IMR-90 (cell line): ENCODE measurements at regions not wholly inside any gene's neighbourhood (a gene's known extent, or its start where the extent isn't known, plus 50 kb on each side); places are given as distances from the start of the nearest gene placed in this dataset.

ENCODE experiments used
- ATAC-seq: fragments of 200-7000 bp; cut with Tn5 transposase; 2 replicates; pipeline ENCODE4 v1.9.1; 2020; ENCODE audit warnings: low read depth, mild to moderate bottlenecking, moderate library complexity
- BruUV-seq: library from RNA; stranded (reverse); fragments of 400-500 nt; replicated peaks from 2 replicates; lab custom pipeline; 2021; lab: Mats Ljungman, UMichigan
- CTCF ChIA-PET: fragments of 300-600 bp; formaldehyde crosslinking; extraction: SDS; loops from one replicate; lab custom pipeline; 2021; ENCODE audit warnings: antibody characterized with exemption; lab: Yijun Ruan, JAX
- POLR2A ChIA-PET: fragments of 300-600 bp; sonication (Branson Sonifier 250); formaldehyde crosslinking; loops from one replicate; lab custom pipeline; 2022; ENCODE audit warnings: antibody characterized with exemption; ENCODE audit not compliant: unreplicated experiment; lab: Charles Lee
- DNase-seq: peaks from one replicate; pipeline ENCODE4 v3.0.0; 2013
- H2AFZ ChIP-seq: replicated peaks from 2 replicates; pipeline ENCODE3; 2013; ENCODE audit warnings: low read length, mild to moderate bottlenecking; ENCODE audit not compliant: poor library complexity
- H2AK5ac ChIP-seq: 2 replicates; pipeline ENCODE4 v1.6.1; 2013; ENCODE audit warnings: low read depth, low read length, inconsistent platforms
- H2AK9ac ChIP-seq: replicated peaks from 2 replicates; pipeline ENCODE3; 2013; ENCODE audit warnings: mild to moderate bottlenecking, low read depth, low read length, moderate library complexity; ENCODE audit not compliant: poor library complexity
- H2BK120ac ChIP-seq: 2 replicates; pipeline ENCODE4 v1.6.1; 2013; ENCODE audit warnings: low read depth, low read length, inconsistent platforms
- H2BK15ac ChIP-seq: 3 replicates; pipeline ENCODE4 v1.6.1; 2013; ENCODE audit warnings: low read depth, low read length, inconsistent platforms
- H2BK20ac ChIP-seq: 2 replicates; pipeline ENCODE4 v1.6.1; 2013; ENCODE audit warnings: low read depth, mild to moderate bottlenecking, inconsistent platforms, low read length, moderate library complexity
- H2BK5ac ChIP-seq: 2 replicates; pipeline ENCODE4 v1.6.1; 2013; ENCODE audit warnings: mild to moderate bottlenecking, low read depth, low read length, inconsistent platforms; ENCODE audit not compliant: poor library complexity, severe bottlenecking
- H3K14ac ChIP-seq: replicated peaks from 2 replicates; pipeline ENCODE4 v1.6.1; 2013; ENCODE audit warnings: low read depth, low read length, inconsistent platforms
- H3K18ac ChIP-seq: 2 replicates; pipeline ENCODE4 v1.6.1; 2013; ENCODE audit warnings: low read depth, low read length, control low read depth
- H3K23ac ChIP-seq: 2 replicates; pipeline ENCODE4 v1.6.1; 2013; ENCODE audit warnings: low read depth, low read length, inconsistent platforms
- H3K27ac ChIP-seq: 2 replicates; pipeline ENCODE4 v1.5.1; 2013; ENCODE audit warnings: mild to moderate bottlenecking, control low read depth, low read length; ENCODE audit not compliant: insufficient read depth
- H3K27me3 ChIP-seq: 2 replicates; pipeline ENCODE4 v1.6.1; 2013; ENCODE audit warnings: low read length; ENCODE audit not compliant: control insufficient read depth, insufficient read depth
- H3K36me3 ChIP-seq: 2 replicates; pipeline ENCODE4 v1.6.1; 2013; ENCODE audit warnings: low read length, mixed read lengths; ENCODE audit not compliant: control insufficient read depth, insufficient read depth
- H3K4ac ChIP-seq: 2 replicates; pipeline ENCODE4 v1.6.1; 2013; ENCODE audit warnings: low read depth, low read length, inconsistent platforms
- H3K4me1 ChIP-seq: 2 replicates; pipeline ENCODE4 v1.6.1; 2013; ENCODE audit warnings: low read length, mixed read lengths; ENCODE audit not compliant: control insufficient read depth, insufficient read depth
- H3K4me2 ChIP-seq: 2 replicates; pipeline ENCODE4 v1.6.1; 2013; ENCODE audit warnings: low read depth, mild to moderate bottlenecking, control low read depth, low read length, moderate library complexity
- H3K4me3 ChIP-seq: 2 replicates; pipeline ENCODE4 v1.5.1; 2013; ENCODE audit warnings: low read depth, mild to moderate bottlenecking, control low read depth, low read length, moderate library complexity; ENCODE audit not compliant: insufficient read depth
- H3K56ac ChIP-seq: 2 replicates; pipeline ENCODE4 v1.6.1; 2013; ENCODE audit warnings: low read length, inconsistent platforms; ENCODE audit not compliant: insufficient read depth; ENCODE audit errors: extremely low read depth
- H3K79me1 ChIP-seq, 2 experiments: 2 replicates each; pipeline ENCODE4 v1.6.1; 2013; ENCODE audit warnings: low read length in 2 of 2, inconsistent platforms in 1 of 2, low read depth in 1 of 2
- H3K9ac ChIP-seq: 2 replicates; pipeline ENCODE4 v1.6.1; 2013; ENCODE audit warnings: low read depth, low read length, control low read depth
- H3K9me1 ChIP-seq: 2 replicates; pipeline ENCODE4 v1.6.1; 2013; ENCODE audit warnings: low read length, inconsistent platforms; ENCODE audit not compliant: insufficient read depth
- H3K9me3 ChIP-seq: 2 replicates; pipeline ENCODE4 v1.6.1; 2013; ENCODE audit warnings: low read length; ENCODE audit not compliant: control insufficient read depth, insufficient read depth
- H4K20me1 ChIP-seq: 2 replicates; pipeline ENCODE4 v1.6.1; 2013; ENCODE audit warnings: low read length, inconsistent platforms; ENCODE audit not compliant: insufficient read depth
- H4K5ac ChIP-seq: 2 replicates; pipeline ENCODE4 v1.6.1; 2013; ENCODE audit warnings: mild to moderate bottlenecking, low read depth, low read length, control low read depth
- H4K8ac ChIP-seq, 2 experiments: 2 replicates each; pipeline ENCODE4 v1.6.1; 2013; ENCODE audit warnings: low read depth in 2 of 2, low read length in 2 of 2, control low read depth in 1 of 2, inconsistent platforms in 1 of 2
- H4K91ac ChIP-seq: 2 replicates; pipeline ENCODE4 v1.6.1; 2013; ENCODE audit warnings: low read depth, low read length, inconsistent platforms; ENCODE audit not compliant: insufficient read depth
- BHLHE40 ChIP-seq: fragments of 150-350 bp; IDR thresholded peaks from 2 replicates; pipeline ENCODE4 v1.6.1; 2016; ENCODE audit warnings: mild to moderate bottlenecking, low read depth, low read length
- CEBPB ChIP-seq: IDR thresholded peaks from 2 replicates; pipeline ENCODE4 v1.6.1; 2012; ENCODE audit warnings: low read depth, low read length, improper control_type of control experiment
- CHD1 ChIP-seq: IDR thresholded peaks from 2 replicates; pipeline ENCODE4 v1.6.1; 2012; ENCODE audit warnings: low read depth, low read length, improper control_type of control experiment
- ELK1 ChIP-seq: fragments of 150-350 bp; IDR thresholded peaks from 2 replicates; pipeline ENCODE4 v1.6.1; 2016; ENCODE audit warnings: low read depth, mild to moderate bottlenecking, low read length, moderate library complexity, borderline replicate concordance
- FOS ChIP-seq: fragments of 150-350 bp; IDR thresholded peaks from 2 replicates; pipeline ENCODE4 v1.6.1; 2016; ENCODE audit warnings: low read depth, low read length
- MAFK ChIP-seq: IDR thresholded peaks from 2 replicates; pipeline ENCODE4 v1.6.1; 2012; ENCODE audit warnings: low read depth, low read length, improper control_type of control experiment
- MAZ ChIP-seq: IDR thresholded peaks from 2 replicates; pipeline ENCODE4 v1.6.1; 2012; ENCODE audit warnings: low read depth, mild to moderate bottlenecking, low read length, improper control_type of control experiment, moderate library complexity, borderline replicate concordance
- MXI1 ChIP-seq: IDR thresholded peaks from 2 replicates; pipeline ENCODE4 v1.6.1; 2012; ENCODE audit warnings: low read depth, mild to moderate bottlenecking, low read length, moderate library complexity, borderline replicate concordance
- POLR2A ChIP-seq: IDR thresholded peaks from 2 replicates; pipeline ENCODE4 v1.6.1; 2012; ENCODE audit warnings: mild to moderate bottlenecking, low read depth, low read length
- RAD21 ChIP-seq: IDR thresholded peaks from 2 replicates; pipeline ENCODE4 v1.6.1; 2012; ENCODE audit warnings: low read length, improper control_type of control experiment
- RCOR1 ChIP-seq: IDR thresholded peaks from 2 replicates; pipeline ENCODE4 v1.6.1; 2012; ENCODE audit warnings: mild to moderate bottlenecking, low read length, improper control_type of control experiment; ENCODE audit not compliant: insufficient replicate concordance
- RFX5 ChIP-seq: IDR thresholded peaks from 2 replicates; pipeline ENCODE4 v1.8.0; 2012; ENCODE audit warnings: low read depth, mild to moderate bottlenecking, low read length, moderate library complexity
- SMC3 ChIP-seq: fragments of 150-350 bp; IDR thresholded peaks from 2 replicates; pipeline ENCODE4 v1.6.1; 2016; ENCODE audit warnings: low read depth, mild to moderate bottlenecking, antibody characterized with exemption, low read length, moderate library complexity
- WGBS, 2 experiments: methylation state at CpG; one replicate each; pipeline versions ENCODE4 v1.1.5 to v1.1.7; 2013; ENCODE audit warnings: missing lambda C conversion rate in 2 of 2; ENCODE audit not compliant: insufficient read length in 1 of 2; ENCODE audit errors: extremely low coverage in 2 of 2; 5-methylcytosine and 5-hydroxymethylcytosine counted together
- dilution Hi-C: fragments of 300-500 bp; cut with HindIII; formaldehyde crosslinking; loops from one replicate; pipeline ENCODE4 v1.14.3; 2018; ENCODE audit warnings: low sequenced_read_pairs; ENCODE audit not compliant: unreplicated experiment
- in situ Hi-C: fragments of 300-500 bp; cut with MboI; formaldehyde crosslinking; loops from 3 replicates; pipeline ENCODE4 v1.14.3; 2019; ENCODE audit warnings: low sequenced_read_pairs, inconsistent platforms, mixed read lengths
- intact Hi-C: fragments of 100-400 bp; cut with micrococcal nuclease; formaldehyde crosslinking; loops from 2 replicates; pipeline ENCODE4 v1.10.0; 2022
- TF ChIP-seq, protein P1 (sequence below): fragments of 150-350 bp; IDR thresholded peaks from 2 replicates; pipeline ENCODE4 v1.6.1; 2017; ENCODE audit warnings: mild to moderate bottlenecking, antibody characterized with exemption, low read length, low read depth
- TF ChIP-seq, protein P2 (sequence below): conservative IDR thresholded peaks from 2 replicates; pipeline ENCODE4 v1.5.1; 2012; ENCODE audit warnings: mild to moderate bottlenecking, low read depth, low read length, improper control_type of control experiment

DNA sequence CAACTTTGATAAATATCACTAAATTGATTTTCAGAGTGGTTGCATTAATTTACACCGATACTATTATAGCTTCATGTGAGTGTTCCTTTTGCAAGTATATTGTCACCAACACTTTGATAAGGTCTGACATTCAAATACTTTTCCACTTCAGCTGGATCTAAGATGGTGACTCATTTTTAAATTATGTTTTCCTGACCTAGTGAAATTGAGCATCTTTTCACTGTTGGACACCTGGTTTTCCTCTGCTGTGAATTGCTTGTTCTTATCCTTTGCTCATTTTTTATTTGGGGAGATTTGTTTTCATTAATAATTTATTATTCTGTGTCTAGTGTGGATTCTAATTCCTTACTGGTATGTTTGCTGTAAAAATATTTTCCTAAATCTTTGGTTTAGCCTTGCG, 85.2 kb upstream of the PRDM1 start:
- intact Hi-C loops (no loop called here), in situ Hi-C loops (no loop called here), dilution Hi-C loops (no loop called here)
- ATAC-seq (no peak), DNase-seq (no peak)
- BruUV-seq: no TSS peak
- no CpG with 5 or more reads among the region's 2 CpGs for WGBS, 2 experiments
- H4K91ac ChIP-seq: no peak overlapping the region
- H3K4me3 ChIP-seq: no peak overlapping the region
- H2BK15ac ChIP-seq: no peak overlapping the region
- no peak overlapping the region for H3K4ac ChIP-seq
- H2AK5ac ChIP-seq: no peak overlapping the region
- H2AFZ ChIP-seq: no peak overlapping the region
- H3K27me3 ChIP-seq: no peaks in the 10 kb centered on the region
- no peak overlapping the region for H3K56ac ChIP-seq
- no peak overlapping the region for H3K9ac ChIP-seq
- no peak overlapping the region for H2BK20ac ChIP-seq
- CTCF ChIA-PET: no interaction called here
- no peak overlapping the region for H4K8ac ChIP-seq
- H4K20me1 ChIP-seq: no peaks in the 10 kb centered on the region
- H4K5ac ChIP-seq: no peak overlapping the region
- TF ChIP-seq MAZ (no peak), CHD1 (no peak), CEBPB (no peak), BHLHE40 (no peak), POLR2A (no peak), RFX5 (no peak), MAFK (no peak), MXI1 (no peak), FOS (no peak), SMC3 (no peak), ELK1 (no peak), RCOR1 (no peak), RAD21 (no peak)
- TF ChIP-seq, protein P1, sequence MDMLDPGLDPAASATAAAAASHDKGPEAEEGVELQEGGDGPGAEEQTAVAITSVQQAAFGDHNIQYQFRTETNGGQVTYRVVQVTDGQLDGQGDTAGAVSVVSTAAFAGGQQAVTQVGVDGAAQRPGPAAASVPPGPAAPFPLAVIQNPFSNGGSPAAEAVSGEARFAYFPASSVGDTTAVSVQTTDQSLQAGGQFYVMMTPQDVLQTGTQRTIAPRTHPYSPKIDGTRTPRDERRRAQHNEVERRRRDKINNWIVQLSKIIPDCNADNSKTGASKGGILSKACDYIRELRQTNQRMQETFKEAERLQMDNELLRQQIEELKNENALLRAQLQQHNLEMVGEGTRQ: no peak
- TF ChIP-seq, protein P2, sequence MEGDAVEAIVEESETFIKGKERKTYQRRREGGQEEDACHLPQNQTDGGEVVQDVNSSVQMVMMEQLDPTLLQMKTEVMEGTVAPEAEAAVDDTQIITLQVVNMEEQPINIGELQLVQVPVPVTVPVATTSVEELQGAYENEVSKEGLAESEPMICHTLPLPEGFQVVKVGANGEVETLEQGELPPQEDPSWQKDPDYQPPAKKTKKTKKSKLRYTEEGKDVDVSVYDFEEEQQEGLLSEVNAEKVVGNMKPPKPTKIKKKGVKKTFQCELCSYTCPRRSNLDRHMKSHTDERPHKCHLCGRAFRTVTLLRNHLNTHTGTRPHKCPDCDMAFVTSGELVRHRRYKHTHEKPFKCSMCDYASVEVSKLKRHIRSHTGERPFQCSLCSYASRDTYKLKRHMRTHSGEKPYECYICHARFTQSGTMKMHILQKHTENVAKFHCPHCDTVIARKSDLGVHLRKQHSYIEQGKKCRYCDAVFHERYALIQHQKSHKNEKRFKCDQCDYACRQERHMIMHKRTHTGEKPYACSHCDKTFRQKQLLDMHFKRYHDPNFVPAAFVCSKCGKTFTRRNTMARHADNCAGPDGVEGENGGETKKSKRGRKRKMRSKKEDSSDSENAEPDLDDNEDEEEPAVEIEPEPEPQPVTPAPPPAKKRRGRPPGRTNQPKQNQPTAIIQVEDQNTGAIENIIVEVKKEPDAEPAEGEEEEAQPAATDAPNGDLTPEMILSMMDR: no peak
- no peak overlapping the region for H3K4me2 ChIP-seq
- H2BK5ac ChIP-seq: no peak overlapping the region
- no peaks in the 10 kb centered on the region for H3K36me3 ChIP-seq
- H3K27ac ChIP-seq: no peak overlapping the region
- peaks cover 0 to 6% of the 10 kb centered on the region in 2 experiments; a peak in 1 of 4 replicates for H3K79me1 ChIP-seq
- H3K18ac ChIP-seq: no peak overlapping the region
- no peaks in the 10 kb centered on the region for H3K9me3 ChIP-seq
- H3K23ac ChIP-seq: no peak overlapping the region
- no peak overlapping the region for H2BK120ac ChIP-seq
- peaks cover 7% of the 10 kb centered on the region; the same call in 1 of the 2 replicates for H3K9me1 ChIP-seq
- H2AK9ac ChIP-seq: no peak overlapping the region
- POLR2A ChIA-PET: no interaction called here
- H3K14ac ChIP-seq: no peak overlapping the region
- H3K4me1 ChIP-seq: peaks cover 4% of the 10 kb centered on the region
